Calu3 (cell line): ENCODE measurements at regions not wholly inside any gene's neighbourhood (a gene's known extent, or its start where the extent isn't known, plus 50 kb on each side); places are given as distances from the start of the nearest gene placed in this dataset.

ENCODE experiments used
- BruUV-seq: library from RNA; stranded (reverse); fragments of 400-500 nt; replicated peaks from 2 replicates; lab custom pipeline; 2021; lab: Mats Ljungman, UMichigan
- CTCF ChIA-PET: fragments of 300-600 bp; sonication (Branson Sonifier 250); formaldehyde crosslinking; loops from one replicate; lab custom pipeline; 2022; ENCODE audit warnings: antibody characterized with exemption; lab: Charles Lee
- DNase-seq: peaks from one replicate; pipeline ENCODE4 v3.0.0; 2022
- H3K27ac Mint-ChIP-seq: one replicate; pipeline ENCODE4 v1.8.0; 2022; ENCODE audit warnings: mixed read lengths; ENCODE audit not compliant: unreplicated experiment
- H3K27me3 Mint-ChIP-seq: one replicate; pipeline ENCODE4 v1.8.0; 2022; ENCODE audit warnings: mixed read lengths; ENCODE audit not compliant: unreplicated experiment
- H3K36me3 Mint-ChIP-seq: one replicate; pipeline ENCODE4 v1.8.0; 2022; ENCODE audit warnings: mild to moderate bottlenecking, moderate library complexity, mixed read lengths; ENCODE audit not compliant: insufficient read depth, unreplicated experiment
- H3K4me1 Mint-ChIP-seq: one replicate; pipeline ENCODE4 v1.8.0; 2022; ENCODE audit warnings: mild to moderate bottlenecking, low read depth, mixed read lengths; ENCODE audit not compliant: unreplicated experiment
- H3K4me3 Mint-ChIP-seq: one replicate; pipeline ENCODE4 v1.8.0; 2022; ENCODE audit warnings: mild to moderate bottlenecking, low read depth, moderate library complexity, mixed read lengths; ENCODE audit not compliant: unreplicated experiment
- H3K9me3 Mint-ChIP-seq: one replicate; pipeline ENCODE4 v1.8.0; 2022; ENCODE audit warnings: low read depth, mixed read lengths; ENCODE audit not compliant: unreplicated experiment
- intact Hi-C: fragments of 100-400 bp; cut with micrococcal nuclease; formaldehyde crosslinking; loops from one replicate; pipeline ENCODE4 v1.10.0; 2022; ENCODE audit not compliant: unreplicated experiment
- TF ChIP-seq, protein P1 (sequence below): fragments of 200-600 bp; IDR thresholded peaks from one replicate; pipeline ENCODE4 v1.8.0; 2022; ENCODE audit warnings: antibody characterized with exemption; ENCODE audit not compliant: unreplicated experiment

DNA sequence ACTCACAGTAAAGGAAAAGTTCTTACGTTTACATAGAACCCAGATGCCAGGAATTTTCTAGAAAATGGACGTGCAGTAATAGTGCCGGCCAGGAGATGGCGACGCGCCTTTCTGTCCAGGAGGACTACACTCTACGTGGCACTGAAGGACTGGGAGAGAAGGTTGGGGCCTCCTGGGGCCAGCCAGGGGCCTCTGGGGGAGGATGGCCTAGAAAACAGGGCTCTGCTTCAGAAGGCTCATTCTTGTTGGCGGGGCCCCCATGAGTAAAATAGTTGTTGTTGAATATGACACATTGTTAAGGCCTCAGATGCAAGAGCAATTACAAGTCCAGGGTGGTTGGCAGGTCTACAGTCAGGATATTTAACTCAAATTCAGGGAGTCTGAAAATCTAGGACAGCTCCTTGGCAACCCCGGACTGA is 120.1 kb upstream of the MAX start:
- H3K27ac Mint-ChIP-seq = peak overlapping the region; percentile 23
- CTCF ChIA-PET = no interaction called here

GRCh38 chr14:65223636-65224035 is 121.3 kb upstream of the MAX start:
- BruUV-seq = no TSS peak
- H3K4me3 Mint-ChIP-seq = no peak overlapping the region
- peaks cover 3% of the 10 kb centered on the region for H3K9me3 Mint-ChIP-seq
- intact Hi-C loops = no loop called here
- H3K4me1 Mint-ChIP-seq = peaks cover 41% of the 10 kb centered on the region
- no peaks in the 10 kb centered on the region for H3K27me3 Mint-ChIP-seq
- TF ChIP-seq, protein P1, sequence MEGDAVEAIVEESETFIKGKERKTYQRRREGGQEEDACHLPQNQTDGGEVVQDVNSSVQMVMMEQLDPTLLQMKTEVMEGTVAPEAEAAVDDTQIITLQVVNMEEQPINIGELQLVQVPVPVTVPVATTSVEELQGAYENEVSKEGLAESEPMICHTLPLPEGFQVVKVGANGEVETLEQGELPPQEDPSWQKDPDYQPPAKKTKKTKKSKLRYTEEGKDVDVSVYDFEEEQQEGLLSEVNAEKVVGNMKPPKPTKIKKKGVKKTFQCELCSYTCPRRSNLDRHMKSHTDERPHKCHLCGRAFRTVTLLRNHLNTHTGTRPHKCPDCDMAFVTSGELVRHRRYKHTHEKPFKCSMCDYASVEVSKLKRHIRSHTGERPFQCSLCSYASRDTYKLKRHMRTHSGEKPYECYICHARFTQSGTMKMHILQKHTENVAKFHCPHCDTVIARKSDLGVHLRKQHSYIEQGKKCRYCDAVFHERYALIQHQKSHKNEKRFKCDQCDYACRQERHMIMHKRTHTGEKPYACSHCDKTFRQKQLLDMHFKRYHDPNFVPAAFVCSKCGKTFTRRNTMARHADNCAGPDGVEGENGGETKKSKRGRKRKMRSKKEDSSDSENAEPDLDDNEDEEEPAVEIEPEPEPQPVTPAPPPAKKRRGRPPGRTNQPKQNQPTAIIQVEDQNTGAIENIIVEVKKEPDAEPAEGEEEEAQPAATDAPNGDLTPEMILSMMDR = no peak
- H3K27ac Mint-ChIP-seq = no peak overlapping the region
- peaks cover 3% of the 10 kb centered on the region for H3K36me3 Mint-ChIP-seq
- DNase-seq = no peak
- CTCF ChIA-PET = no interaction called here

More for the DNA sequence above, 120.1 kb upstream of the MAX start:
- peak; percentile 52 for DNase-seq
- Mint-ChIP-seq H3K27me3 (no peaks in the 10 kb centered on the region), H3K9me3 (peaks cover 3% of the 10 kb centered on the region), H3K4me1 (peaks cover 36% of the 10 kb centered on the region), H3K4me3 (no peak overlapping the region), H3K36me3 (no peaks in the 10 kb centered on the region)
- intact Hi-C loops = no loop called here
- BruUV-seq = no TSS peak
- TF ChIP-seq, protein P1 = peak; percentile 72

- CTCF ChIA-PET = interaction anchor here (0.6 kb wide), 1 partner anchor 1998 kb away, joined by 5 read pairs; no protein-coding TSS in a partner anchor
- peaks cover 15% of the 10 kb centered on the region for H3K36me3 Mint-ChIP-seq
- TF ChIP-seq, protein P1 = no peak
- BruUV-seq = no TSS peak
- peaks cover 53% of the 10 kb centered on the region for H3K4me1 Mint-ChIP-seq
- H3K4me3 Mint-ChIP-seq = no peak overlapping the region
- H3K27ac Mint-ChIP-seq = no peak overlapping the region
- peaks cover 3% of the 10 kb centered on the region for H3K9me3 Mint-ChIP-seq
- intact Hi-C loops = loop anchor here (5.0 kb wide), 1 partner anchor 47 kb away; no protein-coding TSS in a partner anchor
- no peaks in the 10 kb centered on the region for H3K27me3 Mint-ChIP-seq
- no peak for DNase-seq
These were observed 122.5 kb upstream of the MAX start for GRCh38 chr14:65224799-65225198.

GRCh38 chr14:65225299-65226159 is 123.2 kb upstream of the MAX start:
- Mint-ChIP-seq H3K4me3 (no peak overlapping the region), H3K4me1 (peaks cover 57% of the 10 kb centered on the region), H3K36me3 (peaks cover 22% of the 10 kb centered on the region), H3K27me3 (no peaks in the 10 kb centered on the region), H3K9me3 (peaks cover under 1% of the 10 kb centered on the region), H3K27ac (peak overlapping the region; percentile 70)
- no TSS peak for BruUV-seq
- intact Hi-C loops = loop anchor here (5.0 kb wide), 1 partner anchor 48 kb away; no protein-coding TSS in a partner anchor
- DNase-seq = no peak
- CTCF ChIA-PET = interaction anchor here (0.6 to 2.7 kb wide), 3 partner anchors 12 to 1998 kb away, joined by 3 to 13 read pairs (median 5); partner anchors contain the start of gene FUT8
- TF ChIP-seq, protein P1 = no peak
